ENCODE measurements at regions not wholly inside any gene's neighbourhood (a gene's known extent, or its start where the extent isn't known, plus 50 kb on each side); places are given as distances from the start of the nearest gene placed in this dataset.

DNA sequence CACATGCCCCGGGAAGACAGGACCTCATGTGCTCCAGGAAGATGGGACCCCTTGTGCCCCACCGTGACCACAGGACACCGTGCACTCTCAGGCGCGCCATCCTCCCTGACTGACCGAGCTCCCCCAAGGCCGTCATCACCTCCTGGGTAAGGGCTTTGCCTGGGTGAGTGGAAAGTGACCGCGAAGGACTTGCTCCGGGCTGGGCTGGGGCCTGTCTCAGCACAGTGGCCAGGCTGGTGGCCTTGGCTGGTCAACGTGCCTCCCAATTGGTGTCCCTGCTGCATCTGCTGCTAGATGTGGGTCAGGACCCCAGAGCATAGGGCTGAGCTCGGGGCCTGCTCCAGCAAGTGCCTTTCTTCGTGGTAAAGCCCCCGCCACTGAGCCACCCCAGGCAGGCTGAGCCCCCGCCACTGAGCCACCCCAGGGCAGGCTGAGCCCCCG lies 69.7 kb upstream of the CTDP1 start:
- TF ChIP-seq CTCF (IDR thresholded peaks at IDR 0.05; ENCODE audit: low read length): no peak
- no peak for TF ChIP-seq EZH2 (optimal IDR thresholded peaks at IDR 0.05; ENCODE audit: low read depth, low read length)

Data from MM.1S (cell line).